Frontal cortex (tissue), 1 donor: ENCODE measurements at regions not wholly inside any gene's neighbourhood (a gene's known extent, or its start where the extent isn't known, plus 50 kb on each side); places are given as distances from the start of the nearest gene placed in this dataset. TPM values are rescaled to one million over a fixed set of nuclear protein-coding genes. Genes with fewer than 3 reads are reported as not detected.

Experiments used
- small RNA-seq: library from RNA; depleted of rRNA; stranded (forward); fragments of <200 nt; gene quantifications from one replicate; pipeline ENCODE3, GENCODE V24; 2014

Small RNA genes lying in the stretch of these regions (small RNA-seq; reads per million reads assigned to genes)
- gene MIR320D2: not detected
